ENCODE measurements at regions not wholly inside any gene's neighbourhood (a gene's known extent, or its start where the extent isn't known, plus 50 kb on each side); places are given as distances from the start of the nearest gene placed in this dataset.

GRCh38 chr1:84755216-84755615 lies 65.0 kb upstream of the SSX2IP start:
- DNase-seq (no peak), ATAC-seq (no peak)
- no peak for TF ChIP-seq CTCF (IDR thresholded peaks at IDR 0.05)
- H3K36me3 ChIP-seq: no peaks in the 10 kb centered on the region
- intact Hi-C loops (cut with DNase I): no loop called here
- H3K4me3 ChIP-seq: no peak overlapping the region
- H3K4me1 ChIP-seq: no peaks in the 10 kb centered on the region
- no peaks in the 10 kb centered on the region for H3K9me3 ChIP-seq
- peaks cover 5% of the 10 kb centered on the region for H3K27me3 ChIP-seq
- H3K27ac ChIP-seq: no peak overlapping the region

DNA sequence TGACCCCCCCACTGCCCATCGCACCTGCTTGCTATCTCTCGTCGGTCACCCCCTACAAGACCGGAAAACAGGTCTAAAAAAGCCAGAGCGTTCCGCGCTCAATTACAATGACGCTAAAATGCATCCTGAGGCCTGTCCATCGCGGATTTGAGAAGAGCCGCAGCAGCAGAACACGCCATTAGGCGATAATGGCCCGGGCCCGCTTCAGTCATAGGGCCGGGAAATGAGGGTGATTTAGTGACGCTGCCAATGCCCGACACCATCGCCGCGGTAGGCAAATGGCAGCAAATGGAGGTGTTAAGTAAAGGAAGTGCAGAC lies 64.1 kb upstream of the SSX2IP start:
- H3K4me3 ChIP-seq: no peak overlapping the region
- H3K36me3 ChIP-seq: no peaks in the 10 kb centered on the region
- no peak for TF ChIP-seq CTCF (IDR thresholded peaks at IDR 0.05)
- peaks cover 5% of the 10 kb centered on the region for H3K27me3 ChIP-seq
- H3K4me1 ChIP-seq: no peaks in the 10 kb centered on the region
- intact Hi-C loops (cut with DNase I): no loop called here
- DNase-seq (no peak), ATAC-seq (no peak)
- H3K27ac ChIP-seq: no peak overlapping the region
- no peaks in the 10 kb centered on the region for H3K9me3 ChIP-seq

DNA sequence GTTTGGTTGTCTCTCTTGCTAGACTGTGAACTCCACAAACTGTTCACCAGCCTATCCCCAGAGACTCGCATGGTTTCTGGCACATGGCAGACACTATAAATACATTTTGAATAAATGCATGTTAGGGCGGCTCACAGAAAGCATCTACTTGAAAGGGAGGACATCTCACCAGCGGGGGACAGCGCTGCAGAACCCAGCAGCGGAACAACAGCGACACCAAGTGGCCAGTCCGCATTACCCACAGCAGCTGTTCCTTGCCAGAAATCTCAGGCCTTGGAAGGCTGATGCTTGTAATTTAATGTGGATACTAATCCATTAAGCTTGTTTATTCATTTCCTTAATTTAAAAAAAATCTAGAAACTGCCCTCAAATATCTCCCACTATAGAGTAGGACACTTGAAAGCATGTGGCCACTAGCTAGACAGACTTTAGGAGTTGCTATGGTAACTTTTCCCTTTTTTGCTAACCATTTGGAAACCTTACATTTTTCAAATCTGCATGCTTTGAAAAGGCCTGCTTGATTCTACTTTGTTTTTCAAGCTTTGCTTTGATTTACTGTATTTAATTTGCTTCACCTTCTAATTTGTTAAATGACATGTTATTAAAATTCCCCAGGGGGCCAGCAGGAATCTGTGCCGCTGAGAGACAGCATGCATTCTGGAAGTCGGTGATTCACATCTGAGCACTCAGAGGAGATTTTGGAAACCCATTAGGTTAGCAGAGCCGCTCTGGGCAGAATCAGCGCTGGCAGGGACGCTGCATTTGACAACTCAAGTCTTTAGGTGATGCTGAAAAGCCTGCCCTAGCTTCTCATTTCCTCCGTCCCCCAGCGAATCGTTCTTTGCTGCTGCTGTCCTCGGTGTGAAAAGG lies 63.5 kb upstream of the SSX2IP start:
- Histone ChIP-seq H3K4me3 (no peak overlapping the region), H3K27ac (no peak overlapping the region), H3K36me3 (no peaks in the 10 kb centered on the region), H3K27me3 (peaks cover 5% of the 10 kb centered on the region), H3K4me1 (no peaks in the 10 kb centered on the region), H3K9me3 (no peaks in the 10 kb centered on the region)
- ATAC-seq (peak; percentile 93), DNase-seq (peak; percentile 81)
- TF ChIP-seq CTCF (IDR thresholded peaks at IDR 0.05): peak; percentile 96
- intact Hi-C loops (cut with DNase I): no loop called here

- no peak overlapping the region for H3K4me3 ChIP-seq
- TF ChIP-seq CTCF (IDR thresholded peaks at IDR 0.05): no peak
- H3K4me1 ChIP-seq: no peaks in the 10 kb centered on the region
- H3K9me3 ChIP-seq: no peaks in the 10 kb centered on the region
- ATAC-seq (no peak), DNase-seq (no peak)
- intact Hi-C loops (cut with DNase I): no loop called here
- peaks cover 5% of the 10 kb centered on the region for H3K27me3 ChIP-seq
- H3K27ac ChIP-seq: no peak overlapping the region
- no peaks in the 10 kb centered on the region for H3K36me3 ChIP-seq
Observed at GRCh38 chr1:84750110-84750730, 60.0 kb upstream of the SSX2IP start.

DNA sequence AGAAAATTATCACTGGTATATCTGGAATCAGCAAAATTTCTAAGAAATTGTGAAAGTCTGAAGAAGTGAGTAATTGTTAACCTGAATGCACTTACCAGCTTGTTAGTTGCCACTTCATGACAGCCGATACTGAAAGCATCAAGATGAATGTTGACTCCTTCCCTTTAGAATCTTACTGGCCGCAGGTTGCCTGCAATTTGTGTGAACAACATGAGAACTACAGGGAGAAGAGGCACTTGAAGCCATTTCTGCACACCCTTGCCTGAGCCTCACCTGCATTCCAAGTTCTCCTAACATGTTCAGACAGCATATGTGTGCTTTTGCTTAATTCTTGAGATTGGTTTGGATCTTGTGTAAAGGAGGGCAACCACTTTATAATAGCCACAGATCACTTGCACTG lies 59.2 kb upstream of the SSX2IP start:
- TF ChIP-seq CTCF (IDR thresholded peaks at IDR 0.05): no peak
- intact Hi-C loops (cut with DNase I): no loop called here
- peak; percentile 22 for ATAC-seq
- H3K9me3 ChIP-seq: no peaks in the 10 kb centered on the region
- H3K36me3 ChIP-seq: no peaks in the 10 kb centered on the region
- no peak overlapping the region for H3K4me3 ChIP-seq
- peaks cover 5% of the 10 kb centered on the region for H3K27me3 ChIP-seq
- no peaks in the 10 kb centered on the region for H3K4me1 ChIP-seq
- no peak overlapping the region for H3K27ac ChIP-seq
- no peak for DNase-seq

Measured in upper lobe of right lung (tissue), 1 donor.